GM21737 (cell line): ENCODE measurements at regions not wholly inside any gene's neighbourhood (a gene's known extent, or its start where the extent isn't known, plus 50 kb on each side); places are given as distances from the start of the nearest gene placed in this dataset.
"Not testable (repeated sequence)": the region's sequence is repeated elsewhere in the genome, so short reads cannot be mapped to it uniquely, and the experiment has no call there.

Experiments
- ATAC-seq: cut with Tn5 transposase; IDR thresholded peaks from one replicate; pipeline ENCODE4 v1.9.1; 2021; ENCODE audit warnings: mild to moderate bottlenecking, moderate library complexity; ENCODE audit not compliant: unreplicated experiment

- no peak for ATAC-seq
Observed at GRCh38 chr10:83723080-83723479, 416.2 kb upstream of the GHITM start.

GRCh38 chr10:83724471-83725241 lies 414.7 kb upstream of the GHITM start:
- ATAC-seq = peak; percentile 63

GRCh38 chr10:83725567-83725966 lies 413.7 kb upstream of the GHITM start:
- no peak for ATAC-seq

GRCh38 chr10:83734278-83734677 lies 405.0 kb upstream of the GHITM start:
- ATAC-seq = no peak

- no peak for ATAC-seq
Observed at GRCh38 chr10:83736008-83736407, 403.3 kb upstream of the GHITM start.

GRCh38 chr10:83750604-83751003 lies 388.7 kb upstream of the GHITM start:
- no peak for ATAC-seq

GRCh38 chr10:83753490-83753889 lies 385.8 kb upstream of the GHITM start:
- no peak for ATAC-seq

GRCh38 chr10:83754857-83755256 lies 384.5 kb upstream of the GHITM start:
- no peak for ATAC-seq

- no peak for ATAC-seq
Observed at GRCh38 chr10:83760142-83760541, 379.2 kb upstream of the GHITM start.

- ATAC-seq = no peak
Observed at GRCh38 chr10:83764666-83765065, 374.6 kb upstream of the GHITM start.

GRCh38 chr10:83765731-83766130 lies 373.6 kb upstream of the GHITM start:
- no peak for ATAC-seq

- ATAC-seq = no peak
Observed at GRCh38 chr10:83769281-83769820, 370.0 kb upstream of the GHITM start.

- ATAC-seq = not testable (repeated sequence)
Observed at GRCh38 chr10:83786701-83787100, 352.6 kb upstream of the GHITM start.

- no peak for ATAC-seq
Observed at GRCh38 chr10:83801983-83802382, 337.3 kb upstream of the GHITM start.

- no peak for ATAC-seq
Observed at GRCh38 chr10:83806717-83807116, 332.6 kb upstream of the GHITM start.

GRCh38 chr10:83809001-83809400 lies 330.3 kb upstream of the GHITM start:
- ATAC-seq = no peak

- no peak for ATAC-seq
Observed at GRCh38 chr10:83816942-83817341, 322.4 kb upstream of the GHITM start.

GRCh38 chr10:83817797-83818196 lies 321.5 kb upstream of the GHITM start:
- ATAC-seq = no peak

- ATAC-seq = no peak
Observed at GRCh38 chr10:83819609-83820008, 319.7 kb upstream of the GHITM start.

- ATAC-seq = no peak
Observed at GRCh38 chr10:83820033-83820432, 319.3 kb upstream of the GHITM start.

GRCh38 chr10:83824099-83824498 lies 315.2 kb upstream of the GHITM start:
- ATAC-seq = no peak

- ATAC-seq = no peak
Observed at GRCh38 chr10:83834096-83834495, 305.2 kb upstream of the GHITM start.
